GF-D8 (cell line): ENCODE measurements at regions not wholly inside any gene's neighbourhood (a gene's known extent, or its start where the extent isn't known, plus 50 kb on each side); places are given as distances from the start of the nearest gene placed in this dataset.
"Not testable (repeated sequence)": the region's sequence is repeated elsewhere in the genome, so short reads cannot be mapped to it uniquely, and the experiment has no call there.

Experiments used
- DNase-seq: peaks from one replicate; lab custom pipeline; 2025; lab: John Stamatoyannopoulos, UW

- no peak for DNase-seq
These were observed 91.3 kb downstream of the ZNF467 start for GRCh38 chr7:149682038-149682437.

GRCh38 chr7:149681274-149681673, 92.1 kb downstream of the ZNF467 start:
- no peak for DNase-seq

- no peak for DNase-seq
These were observed 92.9 kb downstream of the ZNF467 start for GRCh38 chr7:149680331-149681025.

GRCh38 chr7:149674728-149675385, 98.5 kb downstream of the ZNF467 start:
- DNase-seq = not testable (repeated sequence)

GRCh38 chr7:149673006-149673405, 100.4 kb downstream of the ZNF467 start:
- no peak for DNase-seq

GRCh38 chr7:149670288-149670687, 103.1 kb downstream of the ZNF467 start:
- no peak for DNase-seq

- no peak for DNase-seq
These were observed 104.1 kb downstream of the ZNF467 start for GRCh38 chr7:149669121-149669818.

GRCh38 chr7:149666360-149666945, 106.9 kb downstream of the ZNF467 start:
- no peak for DNase-seq

- DNase-seq = not testable (repeated sequence)
These were observed 107.8 kb downstream of the ZNF467 start for GRCh38 chr7:149665618-149666017.

- no peak for DNase-seq
These were observed 108.7 kb downstream of the ZNF467 start for GRCh38 chr7:149664666-149665065.

GRCh38 chr7:149664176-149664575, 109.2 kb downstream of the ZNF467 start:
- no peak for DNase-seq

GRCh38 chr7:149662591-149663095, 110.7 kb downstream of the ZNF467 start:
- peak; percentile 12 for DNase-seq

GRCh38 chr7:149655784-149656183, 117.6 kb downstream of the ZNF467 start:
- no peak for DNase-seq

GRCh38 chr7:149654588-149654987, 118.8 kb downstream of the ZNF467 start:
- no peak for DNase-seq

GRCh38 chr7:149650190-149650589, 123.2 kb downstream of the ZNF467 start:
- not testable (repeated sequence) for DNase-seq

- DNase-seq = no peak
These were observed 128.6 kb downstream of the ZNF467 start for GRCh38 chr7:149644754-149645153.

GRCh38 chr7:149642589-149642988, 130.8 kb downstream of the ZNF467 start:
- no peak for DNase-seq

GRCh38 chr7:149638566-149639320, 134.6 kb downstream of the ZNF467 start:
- DNase-seq = no peak

- DNase-seq = no peak
These were observed 135.3 kb downstream of the ZNF467 start for GRCh38 chr7:149637911-149638565.

- no peak for DNase-seq
These were observed 137.6 kb downstream of the ZNF467 start for GRCh38 chr7:149635561-149636329.
